HG03159 (cell line): ENCODE measurements at regions not wholly inside any gene's neighbourhood (a gene's known extent, or its start where the extent isn't known, plus 50 kb on each side); places are given as distances from the start of the nearest gene placed in this dataset.
"Not testable (repeated sequence)": the region's sequence is repeated elsewhere in the genome, so short reads cannot be mapped to it uniquely, and the experiment has no call there.

Experiments used
- ATAC-seq: cut with Tn5 transposase; IDR thresholded peaks from one replicate; pipeline ENCODE4 v1.9.1; 2021; ENCODE audit warnings: mild to moderate bottlenecking, moderate library complexity; ENCODE audit not compliant: unreplicated experiment

GRCh38 chr12:105862163-105862821 lies 276.5 kb downstream of the NUAK1 start:
- ATAC-seq, result no peak

- ATAC-seq, result no peak
Measured at GRCh38 chr12:105864316-105864715, 274.4 kb downstream of the NUAK1 start.

GRCh38 chr12:105864901-105865300 lies 273.9 kb downstream of the NUAK1 start:
- ATAC-seq, result no peak

- no peak for ATAC-seq
Measured at GRCh38 chr12:105865886-105866285, 272.9 kb downstream of the NUAK1 start.

GRCh38 chr12:105874121-105874520 lies 264.6 kb downstream of the NUAK1 start:
- no peak for ATAC-seq

GRCh38 chr12:105876396-105876927 lies 262.3 kb downstream of the NUAK1 start:
- no peak for ATAC-seq

- no peak for ATAC-seq
Measured at GRCh38 chr12:105878964-105879363, 259.8 kb downstream of the NUAK1 start.

GRCh38 chr12:105880824-105881388 lies 257.8 kb downstream of the NUAK1 start:
- ATAC-seq, result no peak

GRCh38 chr12:105882404-105882803 lies 256.4 kb downstream of the NUAK1 start:
- no peak for ATAC-seq

- no peak for ATAC-seq
Measured at GRCh38 chr12:105887131-105887530, 251.6 kb downstream of the NUAK1 start.

GRCh38 chr12:105888696-105889095 lies 250.1 kb downstream of the NUAK1 start:
- no peak for ATAC-seq

GRCh38 chr12:105892362-105892910 lies 246.3 kb downstream of the NUAK1 start:
- ATAC-seq, result no peak

- not testable (repeated sequence) for ATAC-seq
Measured at GRCh38 chr12:105895197-105895832, 243.4 kb downstream of the NUAK1 start.

- ATAC-seq, result no peak
Measured at GRCh38 chr12:105897311-105897725, 241.4 kb downstream of the NUAK1 start.

- not testable (repeated sequence) for ATAC-seq
Measured at GRCh38 chr12:105898271-105898670, 240.5 kb downstream of the NUAK1 start.

- no peak for ATAC-seq
Measured at GRCh38 chr12:105899589-105899988, 239.2 kb downstream of the NUAK1 start.

- ATAC-seq, result no peak
Measured at GRCh38 chr12:105906561-105906960, 232.2 kb downstream of the NUAK1 start.

GRCh38 chr12:105907982-105908381 lies 230.8 kb downstream of the NUAK1 start:
- no peak for ATAC-seq

- ATAC-seq, result no peak
Measured at GRCh38 chr12:105910030-105910429, 228.7 kb downstream of the NUAK1 start.

- ATAC-seq, result no peak
Measured at GRCh38 chr12:105911966-105912365, 226.8 kb downstream of the NUAK1 start.

- ATAC-seq, result no peak
Measured at GRCh38 chr12:105912882-105913678, 225.7 kb downstream of the NUAK1 start.
